ENCODE measurements at regions not wholly inside any gene's neighbourhood (a gene's known extent, or its start where the extent isn't known, plus 50 kb on each side); places are given as distances from the start of the nearest gene placed in this dataset.
"Not testable (repeated sequence)": the region's sequence is repeated elsewhere in the genome, so short reads cannot be mapped to it uniquely, and the experiment has no call there.

- no peak for FAIRE-seq
These were observed 761.5 kb upstream of the SOX11 start for GRCh38 chr2:4930704-4931103.

GRCh38 chr2:4931721-4932365 lies 760.3 kb upstream of the SOX11 start:
- no peak overlapping the region for H3K4me3 ChIP-seq (ENCODE audit: low read depth, low read length)
- no peaks in the 10 kb centered on the region for H3K27me3 ChIP-seq (ENCODE audit: control insufficient read depth, insufficient read depth, low read length)
- H3K36me3 ChIP-seq (ENCODE audit: control insufficient read depth, insufficient read depth, low read length), result no peaks in the 10 kb centered on the region
- no peak for TF ChIP-seq CTCF (IDR thresholded peaks at IDR 0.05; ENCODE audit: insufficient read depth, low read length, severe bottlenecking)
- no peak for FAIRE-seq
- no peak for DNase-seq (ENCODE audit: low read depth)

More at GRCh38 chr2:4930704-4931103, 761.5 kb upstream of the SOX11 start:
- Histone ChIP-seq H3K27me3 (ENCODE audit: control insufficient read depth, insufficient read depth, low read length) (no peaks in the 10 kb centered on the region), H3K36me3 (ENCODE audit: control insufficient read depth, insufficient read depth, low read length) (no peaks in the 10 kb centered on the region), H3K4me3 (ENCODE audit: low read depth, low read length) (no peak overlapping the region)
- DNase-seq (ENCODE audit: low read depth), result no peak
- TF ChIP-seq CTCF (IDR thresholded peaks at IDR 0.05; ENCODE audit: insufficient read depth, low read length, severe bottlenecking), result no peak

- not testable (repeated sequence) for H3K27me3 ChIP-seq (ENCODE audit: control insufficient read depth, insufficient read depth, low read length); DNase-seq (ENCODE audit: low read depth); H3K4me3 ChIP-seq (ENCODE audit: low read depth, low read length); H3K36me3 ChIP-seq (ENCODE audit: control insufficient read depth, insufficient read depth, low read length); FAIRE-seq
These were observed 756.9 kb upstream of the SOX11 start for GRCh38 chr2:4935291-4935690.

- H3K27me3 ChIP-seq (ENCODE audit: control insufficient read depth, insufficient read depth, low read length), result no peaks in the 10 kb centered on the region
- DNase-seq (ENCODE audit: low read depth) (no peak), FAIRE-seq (no peak)
- no peak for TF ChIP-seq CTCF (IDR thresholded peaks at IDR 0.05; ENCODE audit: insufficient read depth, low read length, severe bottlenecking)
- no peak overlapping the region for H3K4me3 ChIP-seq (ENCODE audit: low read depth, low read length)
- H3K36me3 ChIP-seq (ENCODE audit: control insufficient read depth, insufficient read depth, low read length), result no peaks in the 10 kb centered on the region
These were observed 754.6 kb upstream of the SOX11 start for GRCh38 chr2:4937550-4937949.

- Histone ChIP-seq H3K4me3 (ENCODE audit: low read depth, low read length) (no peak overlapping the region), H3K27me3 (ENCODE audit: control insufficient read depth, insufficient read depth, low read length) (no peaks in the 10 kb centered on the region), H3K36me3 (ENCODE audit: control insufficient read depth, insufficient read depth, low read length) (no peaks in the 10 kb centered on the region)
- no peak for TF ChIP-seq CTCF (IDR thresholded peaks at IDR 0.05; ENCODE audit: insufficient read depth, low read length, severe bottlenecking)
- FAIRE-seq, result no peak
- DNase-seq (ENCODE audit: low read depth), result no peak
These were observed 754.0 kb upstream of the SOX11 start for GRCh38 chr2:4938206-4938605.

- no peaks in the 10 kb centered on the region for H3K36me3 ChIP-seq (ENCODE audit: control insufficient read depth, insufficient read depth, low read length)
- DNase-seq (ENCODE audit: low read depth) (no peak), FAIRE-seq (no peak)
- H3K4me3 ChIP-seq (ENCODE audit: low read depth, low read length), result no peak overlapping the region
- no peak for TF ChIP-seq CTCF (IDR thresholded peaks at IDR 0.05; ENCODE audit: insufficient read depth, low read length, severe bottlenecking)
- no peaks in the 10 kb centered on the region for H3K27me3 ChIP-seq (ENCODE audit: control insufficient read depth, insufficient read depth, low read length)
These were observed 749.7 kb upstream of the SOX11 start for GRCh38 chr2:4942441-4942840.
